Peyer's patch (tissue), 4 donors: ENCODE measurements at regions not wholly inside any gene's neighbourhood (a gene's known extent, or its start where the extent isn't known, plus 50 kb on each side); places are given as distances from the start of the nearest gene placed in this dataset.

Experiments used
- POLR2A ChIP-seq, 2 donors: fragments of 450-650 bp; IDR thresholded peaks; one replicate each; pipeline ENCODE4 v1.5.1; 2017; ENCODE audit warnings: antibody characterized with exemption in 2 of 2, mild to moderate bottlenecking in 2 of 2, moderate library complexity in 2 of 2
- TF ChIP-seq, protein P1 (sequence below), 6 experiments: fragments of 450-650 bp in 4 of 6; fragments of 200-600 bp in 2 of 6; sonication (generic) in 1 of 6; IDR thresholded peaks; one replicate each; pipeline ENCODE4 v1.5.1; 2017 to 2019; ENCODE audit warnings: antibody characterized with exemption in 6 of 6, mild to moderate bottlenecking in 3 of 6, moderate library complexity in 1 of 6

DNA sequence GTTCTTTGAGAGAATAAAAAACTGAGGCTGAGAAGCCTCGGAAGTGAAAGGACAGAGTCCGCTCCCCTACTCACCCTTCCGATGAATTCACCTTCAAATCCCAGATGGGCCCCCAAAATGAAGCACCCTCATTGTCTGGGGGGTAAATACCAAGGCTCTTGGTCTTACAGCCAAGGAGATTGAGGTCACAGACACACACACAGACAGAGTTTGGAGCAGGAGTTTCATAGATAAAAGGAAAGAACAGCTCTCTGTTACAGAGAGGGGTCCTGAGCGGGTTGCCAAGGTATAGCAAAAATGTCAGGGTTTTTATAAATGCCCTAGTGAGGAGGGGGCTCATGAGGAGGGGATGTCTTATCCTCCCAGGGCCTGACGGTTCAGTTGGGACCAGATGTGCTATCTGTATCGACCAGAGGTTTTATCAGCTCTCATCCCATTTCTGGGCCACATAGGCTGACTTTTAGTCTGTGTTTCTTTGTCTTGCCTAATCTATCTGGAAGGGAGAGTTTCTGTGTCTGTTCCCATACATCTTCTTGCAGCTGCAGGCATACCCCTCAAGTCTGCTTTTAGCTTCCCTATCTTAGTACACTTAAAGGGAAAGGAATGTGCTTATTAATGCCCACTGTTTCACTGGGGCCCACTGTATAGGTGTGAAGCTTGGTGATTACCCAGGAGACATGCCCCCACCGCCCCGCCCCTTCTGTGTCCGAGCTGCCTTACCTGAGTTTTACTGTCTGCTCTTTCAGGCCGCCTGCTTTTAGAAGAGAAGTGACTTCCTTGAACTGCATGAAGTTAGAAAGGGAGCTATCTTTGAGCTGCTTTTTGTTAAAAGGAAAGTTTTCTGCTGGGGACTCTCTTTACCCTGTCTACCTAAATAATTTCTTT lies 66.8 kb upstream of the ATP11B start:
- TF ChIP-seq, protein P1, sequence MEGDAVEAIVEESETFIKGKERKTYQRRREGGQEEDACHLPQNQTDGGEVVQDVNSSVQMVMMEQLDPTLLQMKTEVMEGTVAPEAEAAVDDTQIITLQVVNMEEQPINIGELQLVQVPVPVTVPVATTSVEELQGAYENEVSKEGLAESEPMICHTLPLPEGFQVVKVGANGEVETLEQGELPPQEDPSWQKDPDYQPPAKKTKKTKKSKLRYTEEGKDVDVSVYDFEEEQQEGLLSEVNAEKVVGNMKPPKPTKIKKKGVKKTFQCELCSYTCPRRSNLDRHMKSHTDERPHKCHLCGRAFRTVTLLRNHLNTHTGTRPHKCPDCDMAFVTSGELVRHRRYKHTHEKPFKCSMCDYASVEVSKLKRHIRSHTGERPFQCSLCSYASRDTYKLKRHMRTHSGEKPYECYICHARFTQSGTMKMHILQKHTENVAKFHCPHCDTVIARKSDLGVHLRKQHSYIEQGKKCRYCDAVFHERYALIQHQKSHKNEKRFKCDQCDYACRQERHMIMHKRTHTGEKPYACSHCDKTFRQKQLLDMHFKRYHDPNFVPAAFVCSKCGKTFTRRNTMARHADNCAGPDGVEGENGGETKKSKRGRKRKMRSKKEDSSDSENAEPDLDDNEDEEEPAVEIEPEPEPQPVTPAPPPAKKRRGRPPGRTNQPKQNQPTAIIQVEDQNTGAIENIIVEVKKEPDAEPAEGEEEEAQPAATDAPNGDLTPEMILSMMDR (IDR thresholded peaks at IDR 0.05): no peak
- no peak for TF ChIP-seq POLR2A (IDR thresholded peaks at IDR 0.05)
